AG04450 (cell line): ENCODE measurements at regions not wholly inside any gene's neighbourhood (a gene's known extent, or its start where the extent isn't known, plus 50 kb on each side); places are given as distances from the start of the nearest gene placed in this dataset.

Experiments used
- CTCF ChIA-PET: fragments of 300-600, 350-600 bp; formaldehyde crosslinking; extraction: SDS; loops from one replicate; lab custom pipeline; 2022; ENCODE audit warnings: antibody characterized with exemption, inconsistent platforms; lab: Charles Lee
- POLR2A ChIA-PET: fragments of 350-600 bp; formaldehyde crosslinking; extraction: SDS; loops from one replicate; lab custom pipeline; 2021; ENCODE audit warnings: antibody characterized with exemption, inconsistent platforms; lab: Yijun Ruan, JAX
- DNase-seq: peaks from one replicate; pipeline ENCODE4 v3.0.0-alpha.2; 2011; ENCODE audit warnings: low read depth, low spot score
- H3K27ac ChIP-seq: one replicate; pipeline ENCODE4 v1.5.1; 2012; ENCODE audit warnings: low read depth, low read length, control low read depth
- H3K27me3 ChIP-seq: one replicate; pipeline ENCODE4 v1.6.0; 2012; ENCODE audit warnings: low read length; ENCODE audit not compliant: control insufficient read depth, insufficient read depth
- H3K4me3 ChIP-seq: 2 replicates; pipeline ENCODE4 v1.5.1; 2011; ENCODE audit warnings: mild to moderate bottlenecking, low read depth, low read length, control low read depth
- H3K9me3 ChIP-seq: 2 replicates; pipeline ENCODE4 v1.5.1; 2012; ENCODE audit warnings: low read length; ENCODE audit not compliant: control insufficient read depth, insufficient read depth
- CTCF ChIP-seq: IDR thresholded peaks from 2 replicates; pipeline ENCODE4 v1.5.1; 2011; ENCODE audit warnings: low read depth, low read length, control low read depth, inconsistent platforms

- ChIA-PET CTCF (interaction anchor here (0.9 to 1.3 kb wide), 2 partner anchors 12 to 471 kb away, joined by 3 read pairs; no protein-coding TSS in a partner anchor), POLR2A (interaction anchor here (0.6 kb wide), 1 partner anchor 287 kb away, joined by 3 read pairs; no protein-coding TSS in a partner anchor)
- DNase-seq, result no peak
- no peak for TF ChIP-seq CTCF
- Histone ChIP-seq H3K4me3 (no peak overlapping the region), H3K27me3 (no peaks in the 10 kb centered on the region), H3K27ac (no peak overlapping the region), H3K9me3 (peaks cover 3% of the 10 kb centered on the region; the same call in 1 of the 2 replicates)
Observed at GRCh38 chr9:16992138-16992537, 121.7 kb upstream of the BNC2 start.

DNA sequence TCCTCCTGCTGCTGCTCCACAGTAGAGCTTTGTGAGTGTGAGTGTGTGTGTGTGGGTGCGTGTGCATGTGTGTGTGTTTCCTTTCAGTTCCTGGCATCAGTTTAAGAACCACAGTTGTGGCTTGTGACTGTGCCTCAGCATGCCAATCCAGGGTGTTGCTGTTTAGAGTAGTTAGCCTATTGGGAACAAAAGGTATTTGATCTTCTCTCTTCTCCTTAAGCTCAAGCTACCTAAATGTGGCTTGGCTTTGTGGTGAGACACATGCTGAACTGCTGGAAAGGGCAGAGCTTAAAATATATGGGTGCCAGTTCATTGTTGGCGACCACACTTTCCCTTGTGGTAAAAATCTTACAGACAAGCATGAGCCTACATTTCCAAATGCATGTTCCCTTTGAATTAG lies 116.6 kb upstream of the BNC2 start:
- H3K9me3 ChIP-seq, result no peaks in the 10 kb centered on the region
- H3K4me3 ChIP-seq, result no peak overlapping the region
- CTCF ChIA-PET, result interaction anchor here (1.6 kb wide), 1 partner anchor 18 kb away, joined by 6 read pairs; no protein-coding TSS in a partner anchor
- peak; percentile 10 for DNase-seq
- no peaks in the 10 kb centered on the region for H3K27me3 ChIP-seq
- no peak for TF ChIP-seq CTCF
- POLR2A ChIA-PET, result interaction anchor here (0.5 to 1.5 kb wide), 4 partner anchors 23 to 261 kb away, joined by 3 to 7 read pairs (median 4); no protein-coding TSS in a partner anchor
- H3K27ac ChIP-seq, result peak overlapping the region; percentile 81

DNA sequence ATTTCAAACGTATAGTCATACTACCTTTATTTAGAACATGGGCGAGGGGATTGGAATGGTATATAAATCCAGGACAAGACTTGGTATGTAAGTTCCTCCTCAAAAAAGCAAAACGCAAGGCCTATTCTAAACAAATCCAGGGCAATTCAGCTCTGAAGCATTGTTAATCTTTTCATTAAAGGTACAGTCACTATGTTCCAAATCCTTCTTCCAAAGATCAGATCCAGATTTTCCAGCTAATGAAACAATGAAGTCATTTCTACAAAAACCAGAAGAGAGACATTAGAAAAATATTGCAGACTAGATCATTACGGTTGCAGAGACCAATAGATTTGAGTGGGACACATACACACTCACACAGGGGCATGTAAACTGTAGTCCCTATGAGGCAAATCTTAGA lies 116.1 kb upstream of the BNC2 start:
- no peaks in the 10 kb centered on the region for H3K9me3 ChIP-seq
- H3K27me3 ChIP-seq, result no peaks in the 10 kb centered on the region
- ChIA-PET POLR2A (interaction anchor here (0.5 to 1.5 kb wide), 3 partner anchors 22 to 106 kb away, joined by 3 to 7 read pairs (median 4); no protein-coding TSS in a partner anchor), CTCF (interaction anchor here (1.6 kb wide), 1 partner anchor 18 kb away, joined by 6 read pairs; no protein-coding TSS in a partner anchor)
- no peak for TF ChIP-seq CTCF
- H3K27ac ChIP-seq, result peak overlapping the region; percentile 97
- DNase-seq, result peak; percentile 44
- no peak overlapping the region; the same call in 1 of the 2 replicates for H3K4me3 ChIP-seq

- ChIA-PET POLR2A (interaction anchor here (1.5 kb wide), 1 partner anchor 22 kb away, joined by 7 read pairs; no protein-coding TSS in a partner anchor), CTCF (interaction anchor here (1.6 kb wide), 1 partner anchor 19 kb away, joined by 6 read pairs; no protein-coding TSS in a partner anchor)
- Histone ChIP-seq H3K27ac (peak overlapping the region; percentile 97), H3K4me3 (peak overlapping the region; percentile 17; the same call in 1 of the 2 replicates), H3K27me3 (no peaks in the 10 kb centered on the region), H3K9me3 (no peaks in the 10 kb centered on the region)
- no peak for TF ChIP-seq CTCF
- peak; percentile 37 for DNase-seq
Observed at GRCh38 chr9:16985559-16986348, 115.3 kb upstream of the BNC2 start.
